ENCODE measurements at regions not wholly inside any gene's neighbourhood (a gene's known extent, or its start where the extent isn't known, plus 50 kb on each side); places are given as distances from the start of the nearest gene placed in this dataset.

GRCh38 chr2:240362216-240362755 lies 73.2 kb upstream of the GPC1 start:
- no peaks in the 10 kb centered on the region for H3K27me3 ChIP-seq
- no peak overlapping the region for H3K27ac ChIP-seq
- DNase-seq: no peak
- no peaks in the 10 kb centered on the region for H3K4me1 ChIP-seq
- TF ChIP-seq CTCF (IDR thresholded peaks at IDR 0.05) (no peak), POLR2A (IDR thresholded peaks at IDR 0.05) (no peak)
- H3K4me3 ChIP-seq: no peak overlapping the region
- H3K9me3 ChIP-seq: peaks cover 0 to 4% (median 0%) of the 10 kb centered on the region in 4 donors
- H3K36me3 ChIP-seq: no peaks in the 10 kb centered on the region

GRCh38 chr2:240362826-240363745 lies 72.4 kb upstream of the GPC1 start:
- no peak for DNase-seq
- Histone ChIP-seq H3K4me3 (no peak overlapping the region), H3K4me1 (no peaks in the 10 kb centered on the region), H3K27ac (no peak overlapping the region), H3K36me3 (no peaks in the 10 kb centered on the region), H3K9me3 (peaks cover 0 to 4% (median 0%) of the 10 kb centered on the region in 4 donors), H3K27me3 (no peaks in the 10 kb centered on the region)
- TF ChIP-seq POLR2A (IDR thresholded peaks at IDR 0.05): no peak
- no peak for TF ChIP-seq CTCF (IDR thresholded peaks at IDR 0.05)

DNA sequence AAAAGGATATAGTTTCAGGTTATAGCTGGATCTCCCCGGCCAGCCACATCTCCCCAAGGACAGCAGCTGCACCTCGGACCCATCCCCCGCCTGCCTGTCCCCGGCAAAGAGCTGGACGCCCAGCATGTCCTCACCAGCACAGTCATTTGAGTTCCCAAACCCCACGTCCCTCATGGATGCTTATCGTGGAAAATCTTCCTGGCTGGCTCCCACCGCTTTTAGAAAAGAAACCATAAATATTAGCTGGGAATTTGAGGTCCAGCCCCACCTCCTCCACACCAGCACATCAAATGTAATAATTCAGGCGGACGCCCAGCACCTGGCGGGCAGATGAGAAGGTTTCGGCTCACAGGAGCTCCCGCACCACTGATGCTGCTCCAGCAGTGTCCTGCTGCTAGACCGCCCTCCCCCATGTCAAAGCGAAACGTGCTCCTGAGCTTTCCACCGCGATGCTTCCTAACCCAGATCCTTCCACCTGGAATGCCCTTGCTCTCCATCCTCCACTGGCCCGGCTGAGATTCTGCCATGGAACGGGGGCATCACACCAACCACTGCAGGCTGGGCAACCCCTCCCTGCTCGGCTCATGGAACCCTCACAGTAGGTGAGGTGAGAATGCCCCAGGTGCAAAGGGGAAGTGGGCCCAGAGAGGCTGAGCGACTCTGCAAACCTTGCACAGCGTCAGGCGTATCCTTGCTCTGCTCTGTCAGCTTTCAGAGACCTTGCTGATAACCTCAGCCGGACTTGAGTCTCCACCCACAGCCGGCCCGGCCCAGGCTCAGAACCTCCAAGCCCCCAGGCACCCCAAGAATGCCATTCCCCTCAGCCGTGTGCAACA lies 71.5 kb upstream of the GPC1 start:
- H3K27ac ChIP-seq: no peak overlapping the region
- H3K4me3 ChIP-seq: no peak overlapping the region
- peaks cover 0 to 4% (median 0%) of the 10 kb centered on the region in 4 donors for H3K9me3 ChIP-seq
- no peak for DNase-seq
- TF ChIP-seq POLR2A (IDR thresholded peaks at IDR 0.05) (no peak), CTCF (IDR thresholded peaks at IDR 0.05) (no peak)
- H3K36me3 ChIP-seq: no peaks in the 10 kb centered on the region
- no peaks in the 10 kb centered on the region for H3K27me3 ChIP-seq
- no peaks in the 10 kb centered on the region for H3K4me1 ChIP-seq

DNA sequence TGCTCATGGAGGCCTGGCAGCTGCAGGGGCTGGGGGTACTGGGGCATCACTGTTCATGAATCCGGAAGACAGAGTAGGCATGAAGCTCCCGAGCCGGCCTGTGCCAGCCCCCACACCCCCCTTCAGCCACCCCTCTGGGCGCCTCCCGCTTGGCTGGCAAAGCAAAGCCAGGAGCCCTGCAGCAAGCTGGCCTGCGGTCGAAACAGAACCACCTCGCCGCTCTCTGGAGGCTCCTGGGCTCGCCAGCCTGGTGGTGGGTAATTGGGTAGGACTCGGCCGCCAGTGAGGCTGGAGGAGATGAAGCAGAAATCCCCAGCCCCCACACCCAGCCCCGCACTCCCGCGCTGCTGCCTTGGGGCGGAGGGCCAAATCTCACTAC lies 70.9 kb upstream of the GPC1 start:
- no peaks in the 10 kb centered on the region for H3K36me3 ChIP-seq
- peaks cover 0 to 4% (median 0%) of the 10 kb centered on the region in 4 donors for H3K9me3 ChIP-seq
- no peaks in the 10 kb centered on the region for H3K27me3 ChIP-seq
- H3K4me1 ChIP-seq: peaks cover 0 to 3% (median 0%) of the 10 kb centered on the region in 4 donors
- no peak overlapping the region for H3K27ac ChIP-seq
- H3K4me3 ChIP-seq: no peak overlapping the region
- no peak for DNase-seq
- TF ChIP-seq CTCF (IDR thresholded peaks at IDR 0.05) (no peak), POLR2A (IDR thresholded peaks at IDR 0.05) (no peak)

- no peak for DNase-seq
- Histone ChIP-seq H3K4me1 (peaks cover 0 to 9% (median 0%) of the 10 kb centered on the region in 4 donors), H3K27me3 (no peaks in the 10 kb centered on the region), H3K36me3 (no peaks in the 10 kb centered on the region), H3K27ac (no peak overlapping the region), H3K9me3 (peaks cover 0 to 4% (median 0%) of the 10 kb centered on the region in 4 donors), H3K4me3 (no peak overlapping the region)
- TF ChIP-seq CTCF (IDR thresholded peaks at IDR 0.05): no peak
- no peak for TF ChIP-seq POLR2A (IDR thresholded peaks at IDR 0.05)
Measured at GRCh38 chr2:240364961-240365775, 70.3 kb upstream of the GPC1 start.
